SKM-1 (cell line): ENCODE measurements at regions not wholly inside any gene's neighbourhood (a gene's known extent, or its start where the extent isn't known, plus 50 kb on each side); places are given as distances from the start of the nearest gene placed in this dataset.
"Not testable (repeated sequence)": the region's sequence is repeated elsewhere in the genome, so short reads cannot be mapped to it uniquely, and the experiment has no call there.

Experiments
- DNase-seq: peaks from one replicate; lab custom pipeline; 2025; ENCODE audit not compliant: unreplicated experiment; lab: John Stamatoyannopoulos, UW

DNA sequence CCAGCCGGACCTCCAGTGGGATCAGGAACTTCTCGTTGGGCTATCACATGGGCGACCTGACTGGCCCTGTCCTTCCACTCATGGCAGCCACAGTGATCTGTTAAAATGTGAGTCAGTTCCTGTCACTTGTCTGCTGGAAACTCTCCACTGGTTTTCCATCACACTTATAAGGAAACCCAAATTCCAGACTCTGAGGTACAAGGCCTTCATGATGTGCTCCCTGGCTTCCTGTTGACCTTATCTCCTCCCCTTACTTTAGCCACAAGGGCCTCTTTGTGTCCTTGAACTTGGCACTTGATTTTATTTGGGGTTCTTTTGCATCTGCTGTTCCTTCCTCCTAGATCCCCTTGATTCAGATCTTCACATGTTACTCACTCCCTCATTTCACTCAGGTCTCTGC is 96.8 kb downstream of the TENT5C start:
- DNase-seq: no peak

- no peak for DNase-seq
Measured at GRCh38 chr1:117707371-117707770, 101.5 kb downstream of the TENT5C start.

DNA sequence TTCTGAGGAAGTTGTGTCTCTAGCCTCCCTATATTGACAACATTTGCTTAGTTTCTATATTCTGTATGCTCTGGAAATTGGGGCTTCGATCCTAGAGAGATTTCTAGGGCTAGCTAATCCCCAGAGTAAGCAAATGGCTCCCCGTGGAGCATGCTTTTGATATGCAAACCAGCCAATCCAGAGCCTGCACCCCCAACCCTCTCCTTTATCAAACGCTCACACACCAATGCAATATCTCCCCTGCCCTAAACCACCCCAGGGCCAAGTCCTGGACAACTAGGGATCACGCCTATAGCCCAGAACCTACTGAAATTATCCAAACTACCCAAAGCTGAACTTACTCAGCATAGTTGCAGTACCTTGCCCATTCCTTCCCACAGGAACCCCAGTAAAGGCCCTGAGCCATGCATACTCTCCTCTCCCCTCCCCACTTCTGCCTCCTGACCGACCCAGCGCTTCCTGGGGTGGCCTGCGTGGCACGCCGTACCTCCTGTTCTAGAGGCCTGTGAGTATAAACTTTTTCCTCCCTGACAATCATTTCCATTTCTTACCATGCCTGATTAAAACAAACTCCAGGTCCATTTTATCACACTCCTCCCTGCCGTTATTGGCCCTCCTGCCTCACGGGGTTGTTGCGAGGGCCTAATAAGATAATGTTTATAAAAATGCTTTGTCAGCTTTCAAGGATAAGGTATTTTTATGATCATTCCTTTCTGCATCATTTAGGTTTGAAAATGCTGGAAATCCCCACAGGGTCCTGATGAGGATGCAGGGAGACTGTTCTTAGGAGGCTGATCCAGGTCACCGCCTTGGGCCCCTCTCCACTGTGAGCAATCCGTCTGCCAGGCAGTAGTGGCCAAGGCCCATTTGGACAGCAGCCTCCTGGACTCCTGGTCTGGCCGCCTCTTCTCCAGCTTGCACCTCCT is 102.7 kb downstream of the TENT5C start:
- DNase-seq: no peak

DNA sequence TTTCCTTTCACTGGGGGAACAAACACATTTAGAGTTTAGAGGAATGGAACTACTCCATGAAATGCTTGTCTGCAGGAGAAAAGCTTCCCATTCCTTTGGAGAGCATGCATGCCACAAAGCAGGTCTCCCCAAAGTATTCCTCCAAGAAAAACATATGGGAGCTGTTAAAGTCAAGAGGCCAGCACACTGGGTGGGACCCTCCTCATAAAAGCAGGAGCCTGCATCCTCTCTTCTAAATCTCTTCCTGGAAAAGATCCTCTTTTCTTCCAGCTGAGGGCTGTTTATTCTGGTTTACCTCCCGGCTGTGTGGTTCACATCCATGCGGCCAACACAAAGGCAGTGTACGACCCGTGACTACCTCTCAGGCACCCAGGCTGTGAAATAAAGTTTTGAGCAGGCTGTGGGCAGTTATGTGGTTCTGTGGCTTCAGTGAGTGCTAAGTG is 103.4 kb downstream of the TENT5C start:
- DNase-seq: no peak

- DNase-seq: no peak
Measured at GRCh38 chr1:117710710-117711109, 104.9 kb downstream of the TENT5C start.

- DNase-seq: no peak
Measured at GRCh38 chr1:117712621-117713020, 106.8 kb downstream of the TENT5C start.

- no peak for DNase-seq
Measured at GRCh38 chr1:117714546-117714945, 108.7 kb downstream of the TENT5C start.

DNA sequence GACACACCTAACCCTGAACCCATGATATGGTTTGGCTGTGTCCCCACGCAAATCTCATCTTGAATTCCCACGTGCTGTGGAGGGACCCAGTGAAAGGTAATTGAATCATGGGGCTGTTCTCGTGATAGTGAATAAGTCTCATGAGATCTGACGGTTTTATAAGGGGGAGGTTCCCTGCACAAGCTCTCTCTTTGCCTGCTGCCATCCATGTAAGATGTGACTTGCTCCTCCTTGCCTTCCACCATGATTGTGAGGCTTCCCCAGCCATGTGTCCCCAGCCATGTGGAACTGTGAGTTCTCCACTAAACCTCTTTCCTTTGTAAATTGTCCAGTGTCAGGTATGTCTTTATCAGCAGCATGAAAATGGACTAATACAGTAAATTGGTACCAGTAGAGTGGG is 110.2 kb downstream of the TENT5C start:
- DNase-seq: not testable (repeated sequence)

DNA sequence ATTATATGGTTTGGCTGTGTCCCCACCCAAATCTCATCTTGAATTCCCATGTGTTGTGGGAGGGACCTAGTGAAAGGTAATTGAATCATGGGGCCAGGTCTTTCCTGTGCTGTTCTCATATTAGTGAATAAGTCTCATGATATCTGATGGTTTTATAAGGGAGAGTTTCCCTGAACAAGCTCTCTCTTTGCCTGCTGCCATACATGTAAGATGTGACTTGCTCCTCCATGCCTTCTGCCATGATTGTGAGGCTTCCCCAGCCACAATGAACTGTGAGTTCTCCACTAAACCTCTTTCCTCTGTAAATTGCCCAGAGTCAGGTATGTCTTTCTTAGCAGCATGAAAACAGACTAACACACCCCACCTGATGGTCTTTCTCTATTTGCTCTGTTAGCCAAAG is 112.1 kb downstream of the TENT5C start:
- DNase-seq: not testable (repeated sequence)

- DNase-seq: not testable (repeated sequence)
Measured at GRCh38 chr1:117718596-117718995, 112.7 kb downstream of the TENT5C start.

GRCh38 chr1:117719004-117719403 is 113.2 kb downstream of the TENT5C start:
- DNase-seq: no peak

DNA sequence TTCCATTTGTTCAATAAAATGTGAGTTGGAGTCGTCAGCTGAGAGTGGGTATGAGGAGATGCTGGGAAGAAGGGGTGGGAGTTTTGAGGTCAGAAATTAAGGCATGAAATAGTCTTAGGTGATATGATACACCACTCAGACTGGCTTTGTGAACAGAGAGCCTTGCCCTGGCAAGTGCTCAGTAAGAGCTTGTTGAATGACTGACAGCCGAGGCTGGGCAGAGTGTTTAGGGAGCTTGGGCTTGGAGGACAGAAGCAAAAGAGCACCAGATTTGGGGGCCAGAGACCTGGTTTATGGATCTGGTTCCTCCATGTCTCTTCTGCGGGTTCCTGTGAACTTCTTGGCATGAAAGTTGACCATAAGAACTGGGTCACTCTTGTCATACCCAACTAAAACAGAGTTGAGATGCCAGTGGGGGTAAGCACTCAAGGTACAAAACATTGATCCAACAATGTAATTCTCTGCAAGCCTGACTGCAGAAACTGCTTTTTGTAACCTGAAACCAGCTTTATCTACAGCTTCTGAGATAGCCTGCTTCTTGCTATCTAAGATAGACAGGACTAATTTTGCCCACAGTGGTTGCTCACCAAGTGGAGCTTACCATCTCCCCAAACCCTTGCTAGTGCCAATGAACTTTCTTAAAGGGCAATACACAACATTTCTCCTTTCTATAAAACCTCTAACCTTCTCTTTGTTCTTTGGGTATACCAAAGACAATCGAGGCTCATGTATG is 126.4 kb downstream of the TENT5C start:
- DNase-seq: no peak

DNA sequence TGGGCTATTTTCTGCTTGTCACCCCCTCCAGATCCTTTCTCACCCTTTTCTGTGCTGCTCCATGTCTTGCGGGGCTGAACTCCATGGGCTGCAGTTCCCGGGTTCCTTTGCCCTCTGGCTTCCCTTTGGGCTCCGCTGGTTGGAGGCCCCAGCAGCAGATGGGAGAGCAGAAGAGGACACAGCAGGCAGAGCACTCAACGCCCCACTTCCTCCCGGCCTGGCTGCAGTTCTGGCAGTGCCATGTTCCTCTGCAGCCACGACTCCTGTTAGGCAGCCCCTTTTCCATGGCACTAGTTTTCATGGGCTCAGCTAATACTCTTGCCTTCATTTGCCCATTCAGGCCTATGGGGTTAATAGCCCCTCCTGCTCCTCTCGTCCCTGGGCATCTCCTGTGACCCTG is 127.1 kb downstream of the TENT5C start:
- no peak for DNase-seq

DNA sequence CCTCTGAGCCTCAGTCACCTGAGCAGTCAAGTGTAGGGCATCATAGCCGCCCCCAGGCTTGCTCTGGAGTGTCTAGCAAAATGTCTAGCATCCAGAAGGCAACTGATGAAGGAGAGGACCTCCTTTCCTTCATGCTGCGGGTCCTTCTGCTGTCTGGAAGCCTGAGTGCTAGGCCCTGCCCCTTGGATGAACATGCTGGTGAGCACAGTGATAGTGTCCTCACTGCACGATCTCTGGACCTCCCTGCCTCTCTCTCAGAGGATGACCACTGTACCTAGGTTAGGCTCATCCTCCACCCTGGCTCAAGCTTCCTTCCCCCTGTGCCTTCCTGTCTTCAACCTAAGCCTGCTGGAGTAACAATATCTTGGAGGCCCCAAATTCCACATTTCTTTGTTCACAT is 128.6 kb downstream of the TENT5C start:
- no peak for DNase-seq

GRCh38 chr1:117735045-117735992 is 129.5 kb downstream of the TENT5C start:
- no peak for DNase-seq

DNA sequence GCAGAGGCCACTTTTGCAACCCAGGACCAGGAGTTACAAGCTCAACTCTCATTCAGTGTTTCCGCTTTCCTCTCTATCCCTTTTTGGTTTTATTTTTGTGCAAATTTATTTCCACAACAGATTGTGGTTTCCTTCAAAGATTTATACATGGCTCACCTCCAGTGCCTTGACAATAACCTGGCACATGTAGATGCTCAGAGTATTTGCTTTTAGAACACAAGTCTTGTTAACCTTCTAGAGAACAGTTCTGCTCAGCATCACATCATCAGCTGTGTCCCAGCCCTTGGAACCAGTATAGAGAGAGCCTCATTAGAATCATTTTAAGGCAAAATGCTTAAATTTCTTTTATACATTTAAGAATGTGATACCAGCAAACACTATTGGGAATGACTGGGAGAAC is 133.7 kb downstream of the TENT5C start:
- DNase-seq: no peak

GRCh38 chr1:117740496-117740895 is 134.6 kb downstream of the TENT5C start:
- DNase-seq: no peak

DNA sequence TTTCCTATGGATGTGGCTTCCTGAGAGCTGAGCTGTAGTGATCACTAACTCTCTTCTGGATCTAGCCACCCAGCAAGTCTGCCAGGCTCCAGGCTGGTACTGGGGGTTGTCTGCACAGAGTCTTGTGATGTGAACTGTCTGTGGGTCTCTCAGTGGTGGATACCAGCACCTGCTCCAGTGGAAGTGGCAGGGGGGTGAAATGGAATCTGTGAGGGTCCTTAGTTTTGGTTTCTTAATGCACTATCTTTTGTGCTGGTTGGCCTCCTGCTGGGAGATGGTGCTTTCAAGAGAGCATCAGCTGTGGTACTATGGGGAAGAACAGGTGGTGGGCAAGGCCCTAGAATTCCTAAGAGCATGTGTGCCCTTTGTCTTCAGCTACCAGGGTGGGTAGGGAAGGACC is 140.7 kb downstream of the TENT5C start:
- not testable (repeated sequence) for DNase-seq

GRCh38 chr1:117747605-117748004 is 141.8 kb downstream of the TENT5C start:
- no peak for DNase-seq

- DNase-seq: no peak
Measured at GRCh38 chr1:117751321-117751720, 145.5 kb downstream of the TENT5C start.

GRCh38 chr1:117752661-117753060 is 146.8 kb downstream of the TENT5C start:
- no peak for DNase-seq
